Neuronal stem cell (in vitro differentiated cells): ENCODE measurements at regions not wholly inside any gene's neighbourhood (a gene's known extent, or its start where the extent isn't known, plus 50 kb on each side); places are given as distances from the start of the nearest gene placed in this dataset.

Source experiments
- DNase-seq: peaks from one replicate; pipeline ENCODE4 v3.0.0-alpha.2; 2013; ENCODE audit warnings: low spot score
- H2AFZ ChIP-seq: one replicate; pipeline ENCODE4 v1.6.1; 2013; ENCODE audit warnings: mild to moderate bottlenecking, low read length, inconsistent platforms
- H2AK5ac ChIP-seq: 2 replicates; pipeline ENCODE4 v1.6.1; 2013; ENCODE audit warnings: low read depth, mild to moderate bottlenecking, inconsistent platforms, low read length, moderate library complexity, mixed read lengths
- H2BK120ac ChIP-seq: 2 replicates; pipeline ENCODE4 v1.6.1; 2013; ENCODE audit warnings: low read depth, mild to moderate bottlenecking, inconsistent platforms, low read length, moderate library complexity, mixed read lengths
- H2BK12ac ChIP-seq: one replicate; pipeline ENCODE4 v1.6.1; 2013; ENCODE audit warnings: low read length, inconsistent platforms
- H2BK15ac ChIP-seq: 2 replicates; pipeline ENCODE4 v1.6.1; 2013; ENCODE audit warnings: mild to moderate bottlenecking, low read length, inconsistent platforms, mixed read lengths
- H2BK5ac ChIP-seq: one replicate; pipeline ENCODE4 v1.6.1; 2013; ENCODE audit warnings: inconsistent platforms, mild to moderate bottlenecking, low read length, moderate library complexity
- H3K14ac ChIP-seq: one replicate; pipeline ENCODE4 v1.6.1; 2013; ENCODE audit warnings: low read length, inconsistent platforms
- H3K18ac ChIP-seq: 2 replicates; pipeline ENCODE4 v1.6.1; 2013; ENCODE audit warnings: low read length, inconsistent platforms
- H3K23ac ChIP-seq: 2 replicates; pipeline ENCODE4 v1.6.1; 2013; ENCODE audit warnings: low read depth, mild to moderate bottlenecking, mixed read lengths, low read length, inconsistent platforms; ENCODE audit not compliant: poor library complexity
- H3K27ac ChIP-seq: replicated peaks from 3 replicates; pipeline ENCODE4 v1.5.1; 2013; ENCODE audit warnings: low read length, inconsistent platforms
- H3K27me3 ChIP-seq, 3 experiments: 2 replicates each; pipeline ENCODE4 v1.6.1; 2013; ENCODE audit warnings: low read length in 3 of 3, mild to moderate bottlenecking in 2 of 3, inconsistent platforms in 1 of 3, low read depth in 1 of 3, mixed read lengths in 1 of 3, moderate library complexity in 1 of 3; ENCODE audit not compliant: control insufficient read depth in 3 of 3, insufficient read depth in 3 of 3
- H3K36me3 ChIP-seq, 2 donors: replicated peaks in 1 of 2; 2 replicates each; pipeline ENCODE4 v1.6.1; 2013; ENCODE audit warnings: low read length in 2 of 2; ENCODE audit not compliant: control insufficient read depth in 2 of 2, insufficient read depth in 2 of 2
- H3K4ac ChIP-seq: 2 replicates; pipeline ENCODE4 v1.6.1; 2013; ENCODE audit warnings: inconsistent platforms, mild to moderate bottlenecking, low read length, moderate library complexity
- H3K4me1 ChIP-seq, 2 donors: 1 replicate in 1 of 2; 2 replicates in 1 of 2; pipeline ENCODE4 v1.6.1; 2013; ENCODE audit warnings: low read length in 2 of 2, low read depth in 1 of 2; ENCODE audit not compliant: control insufficient read depth in 2 of 2, insufficient read depth in 1 of 2
- H3K4me2 ChIP-seq: one replicate; pipeline ENCODE4 v1.6.1; 2013; ENCODE audit warnings: mild to moderate bottlenecking, low read length, inconsistent platforms; ENCODE audit not compliant: insufficient read depth, poor library complexity, severe bottlenecking
- H3K4me3 ChIP-seq, 2 donors: 2 replicates each; pipeline ENCODE4 v1.5.1; 2013; ENCODE audit warnings: low read length in 2 of 2, mild to moderate bottlenecking in 2 of 2, inconsistent platforms in 1 of 2, moderate library complexity in 1 of 2
- H3K79me1 ChIP-seq: one replicate; pipeline ENCODE4 v1.6.1; 2013; ENCODE audit warnings: low read depth, mild to moderate bottlenecking, inconsistent platforms, low read length, moderate library complexity
- H3K9ac ChIP-seq: one replicate; pipeline ENCODE4 v1.6.1; 2013; ENCODE audit warnings: mild to moderate bottlenecking, low read depth, low read length, inconsistent platforms; ENCODE audit not compliant: poor library complexity
- H3K9me3 ChIP-seq, 2 donors: replicated peaks in 1 of 2; 2 replicates each; pipeline versions ENCODE3 to v1.6.1; 2013; ENCODE audit warnings: low read length in 2 of 2, mild to moderate bottlenecking in 2 of 2, inconsistent platforms in 1 of 2, low read depth in 1 of 2, mixed read lengths in 1 of 2, moderate library complexity in 1 of 2; ENCODE audit not compliant: control insufficient read depth in 2 of 2, insufficient read depth in 1 of 2
- H4K8ac ChIP-seq: one replicate; pipeline ENCODE4 v1.6.1; 2013; ENCODE audit warnings: low read depth, mild to moderate bottlenecking, inconsistent platforms, low read length, moderate library complexity
- H4K91ac ChIP-seq: one replicate; pipeline ENCODE4 v1.6.1; 2013; ENCODE audit warnings: low read length, low read depth, mild to moderate bottlenecking, inconsistent platforms; ENCODE audit not compliant: poor library complexity
- WGBS, 2 donors: extraction: QIAGEN DNeasy Blood & Tissue Kit; methylation state at CpG; one replicate each; pipeline ENCODE4 v1.1.7; 2013; ENCODE audit warnings: missing lambda C conversion rate in 2 of 2, mixed read lengths in 1 of 2; ENCODE audit not compliant: insufficient read length in 2 of 2, insufficient replicate concordance in 1 of 2; ENCODE audit errors: extremely low coverage in 2 of 2; 5-methylcytosine and 5-hydroxymethylcytosine counted together

DNA sequence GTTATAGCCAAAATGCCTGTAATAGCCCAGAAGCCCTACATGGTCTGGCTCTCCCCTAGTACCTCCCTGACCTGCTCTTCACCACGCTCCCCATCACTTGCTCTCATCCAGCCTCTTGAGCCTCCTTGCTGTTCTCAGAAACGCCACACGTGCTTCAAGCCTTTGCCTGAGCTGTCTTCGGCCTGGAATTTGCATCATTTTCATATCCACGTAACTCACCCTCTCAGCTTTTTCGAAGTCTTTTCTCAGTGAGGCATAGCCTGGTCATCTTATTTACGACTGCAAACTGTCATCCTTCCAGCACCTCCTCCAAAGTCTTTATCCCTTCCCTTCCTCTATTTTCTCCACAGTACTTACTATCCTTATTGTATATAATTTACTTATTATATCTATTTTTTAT lies 151.0 kb upstream of the AHR start:
- no peak overlapping the region for H3K4ac ChIP-seq
- H4K91ac ChIP-seq, result no peak overlapping the region
- no peaks in the 10 kb centered on the region for H3K27me3 ChIP-seq
- no peaks in the 10 kb centered on the region for H3K9me3 ChIP-seq
- H2BK5ac ChIP-seq, result no peak overlapping the region
- H3K4me3 ChIP-seq, result no peak overlapping the region
- H3K9ac ChIP-seq, result no peak overlapping the region
- H3K27ac ChIP-seq, result no peak overlapping the region
- H2AK5ac ChIP-seq, result no peak overlapping the region
- H3K14ac ChIP-seq, result no peak overlapping the region
- H2AFZ ChIP-seq, result no peak overlapping the region
- no peaks in the 10 kb centered on the region for H3K79me1 ChIP-seq
- H3K4me2 ChIP-seq, result no peak overlapping the region
- H2BK15ac ChIP-seq, result no peak overlapping the region
- H3K18ac ChIP-seq, result no peak overlapping the region
- no peak overlapping the region for H2BK120ac ChIP-seq
- no peaks in the 10 kb centered on the region for H3K4me1 ChIP-seq
- no CpG with 5 or more reads among the region's 7 CpGs for WGBS, 2 donors
- H3K36me3 ChIP-seq, result no peaks in the 10 kb centered on the region
- H3K23ac ChIP-seq, result no peak overlapping the region
- DNase-seq, result no peak
- no peak overlapping the region for H2BK12ac ChIP-seq
- H4K8ac ChIP-seq, result no peak overlapping the region

- no CpG with 5 or more reads among the region's 1 CpG for WGBS, 2 donors
- Histone ChIP-seq H3K4me2 (no peak overlapping the region), H4K91ac (no peak overlapping the region), H3K27me3 (no peaks in the 10 kb centered on the region), H3K27ac (no peak overlapping the region), H2BK5ac (no peak overlapping the region), H2BK15ac (no peak overlapping the region), H3K9ac (no peak overlapping the region), H4K8ac (no peak overlapping the region), H2AFZ (no peak overlapping the region), H3K18ac (no peak overlapping the region), H3K36me3 (no peaks in the 10 kb centered on the region), H3K4me1 (no peaks in the 10 kb centered on the region), H3K14ac (no peak overlapping the region), H2BK12ac (no peak overlapping the region), H3K23ac (no peak overlapping the region), H3K4ac (no peak overlapping the region), H3K4me3 (no peak overlapping the region), H2BK120ac (no peak overlapping the region), H3K79me1 (no peaks in the 10 kb centered on the region), H3K9me3 (no peaks in the 10 kb centered on the region), H2AK5ac (no peak overlapping the region)
- DNase-seq, result no peak
These were observed 148.4 kb upstream of the AHR start for GRCh38 chr7:17150018-17150417.

GRCh38 chr7:17152721-17153120 lies 145.7 kb upstream of the AHR start:
- Histone ChIP-seq H3K9me3 (no peaks in the 10 kb centered on the region), H2AK5ac (no peak overlapping the region), H2BK12ac (no peak overlapping the region), H2AFZ (no peak overlapping the region), H3K79me1 (no peaks in the 10 kb centered on the region), H3K23ac (no peak overlapping the region), H3K14ac (no peak overlapping the region), H2BK15ac (no peak overlapping the region), H3K9ac (no peak overlapping the region), H3K18ac (no peak overlapping the region), H2BK5ac (no peak overlapping the region), H3K4ac (no peak overlapping the region), H4K91ac (no peak overlapping the region), H3K4me2 (no peak overlapping the region), H3K27me3 (no peaks in the 10 kb centered on the region), H3K27ac (no peak overlapping the region), H3K4me1 (no peaks in the 10 kb centered on the region), H3K36me3 (no peaks in the 10 kb centered on the region), H3K4me3 (no peak overlapping the region), H2BK120ac (no peak overlapping the region), H4K8ac (no peak overlapping the region)
- WGBS, 2 donors, result no CpG with 5 or more reads among the region's 4 CpGs
- no peak for DNase-seq

- Histone ChIP-seq H3K18ac (no peak overlapping the region), H3K79me1 (no peaks in the 10 kb centered on the region), H2BK120ac (no peak overlapping the region), H4K91ac (no peak overlapping the region), H3K36me3 (no peaks in the 10 kb centered on the region), H3K27me3 (no peaks in the 10 kb centered on the region), H3K4me2 (no peak overlapping the region), H2AK5ac (no peak overlapping the region), H3K23ac (no peak overlapping the region), H3K9me3 (no peaks in the 10 kb centered on the region), H3K4me3 (no peak overlapping the region), H4K8ac (no peak overlapping the region), H3K4ac (no peak overlapping the region), H2BK5ac (no peak overlapping the region), H3K14ac (no peak overlapping the region), H3K4me1 (no peaks in the 10 kb centered on the region), H2BK12ac (no peak overlapping the region), H2BK15ac (no peak overlapping the region), H2AFZ (no peak overlapping the region), H3K9ac (no peak overlapping the region), H3K27ac (no peak overlapping the region)
- WGBS, 2 donors, result no CpG with 5 or more reads among the region's 3 CpGs
- DNase-seq, result no peak
These were observed 144.9 kb upstream of the AHR start for GRCh38 chr7:17153536-17153935.
